ENCODE measurements at regions not wholly inside any gene's neighbourhood (a gene's known extent, or its start where the extent isn't known, plus 50 kb on each side); places are given as distances from the start of the nearest gene placed in this dataset.

- Histone ChIP-seq H3K9me2 (no peaks in the 10 kb centered on the region), H3K9me3 (no peaks in the 10 kb centered on the region), H3K27me3 (ENCODE audit: insufficient read depth) (no peaks in the 10 kb centered on the region; the same call in 1 of the 2 replicates), H3K4me3 (ENCODE audit: low read depth in 2 of 2, low read length in 1 of 2) (no peak overlapping the region), H2AFZ (ENCODE audit: low read depth) (no peak overlapping the region), H3K9ac (no peak overlapping the region), H3K4me1 (ENCODE audit: control insufficient read depth in 1 of 2, insufficient read depth in 2 of 2, low read depth in 1 of 2, low read length in 1 of 2) (no peaks in the 10 kb centered on the region), H3F3A (replicated peaks; ENCODE audit: insufficient read depth) (no peaks in the 10 kb centered on the region), H3K27ac (ENCODE audit: low read depth in 2 of 2, low read length in 1 of 2) (no peak overlapping the region), H3K79me2 (ENCODE audit: insufficient read depth) (no peaks in the 10 kb centered on the region), H3K4me2 (no peak overlapping the region), H3K36me3 (replicated peaks in 1 of 2; ENCODE audit: control insufficient read depth in 1 of 2, insufficient read depth in 2 of 2, low read length in 1 of 2) (no peaks in the 10 kb centered on the region), H4K20me1 (ENCODE audit: insufficient read depth) (no peaks in the 10 kb centered on the region)
- POLR2A ChIA-PET, result no interaction called here
- CTCF ChIA-PET, result interaction anchor here (0.9 kb wide), 1 partner anchor 176 kb away, joined by 4 read pairs; no protein-coding TSS in a partner anchor
- no peak for DNase-seq
- TF ChIP-seq SMC3 (IDR thresholded peaks at IDR 0.05; ENCODE audit: low read depth, low read length) (no peak), CHD2 (IDR thresholded peaks at IDR 0.05; ENCODE audit: low read length, partially characterized antibody) (no peak)
- 31% methylated on average over 3 of the region's 3 CpGs for WGBS (ENCODE audit: low lambda C conversion rate)
Measured at GRCh38 chr12:13538136-13538535, 341.6 kb downstream of the EMP1 start.

- H3K4me2 ChIP-seq, result no peak overlapping the region
- ChIA-PET POLR2A (no interaction called here), CTCF (interaction anchor here (0.9 to 1.2 kb wide), 3 partner anchors 9 to 259 kb away, joined by 3 to 5 read pairs (median 4); no protein-coding TSS in a partner anchor)
- no peaks in the 10 kb centered on the region for H3K79me2 ChIP-seq (ENCODE audit: insufficient read depth)
- H3K27me3 ChIP-seq (ENCODE audit: insufficient read depth), result no peaks in the 10 kb centered on the region; the same call in 1 of the 2 replicates
- no peaks in the 10 kb centered on the region for H3K36me3 ChIP-seq (replicated peaks in 1 of 2; ENCODE audit: control insufficient read depth in 1 of 2, insufficient read depth in 2 of 2, low read length in 1 of 2)
- H3K4me1 ChIP-seq (ENCODE audit: control insufficient read depth in 1 of 2, insufficient read depth in 2 of 2, low read depth in 1 of 2, low read length in 1 of 2), result no peaks in the 10 kb centered on the region
- H3K9ac ChIP-seq, result no peak overlapping the region
- no peak overlapping the region for H3K27ac ChIP-seq (ENCODE audit: low read depth in 2 of 2, low read length in 1 of 2)
- H2AFZ ChIP-seq (ENCODE audit: low read depth), result no peak overlapping the region
- TF ChIP-seq ELF1 (IDR thresholded peaks at IDR 0.05), result no peak
- TF ChIP-seq, protein P1, sequence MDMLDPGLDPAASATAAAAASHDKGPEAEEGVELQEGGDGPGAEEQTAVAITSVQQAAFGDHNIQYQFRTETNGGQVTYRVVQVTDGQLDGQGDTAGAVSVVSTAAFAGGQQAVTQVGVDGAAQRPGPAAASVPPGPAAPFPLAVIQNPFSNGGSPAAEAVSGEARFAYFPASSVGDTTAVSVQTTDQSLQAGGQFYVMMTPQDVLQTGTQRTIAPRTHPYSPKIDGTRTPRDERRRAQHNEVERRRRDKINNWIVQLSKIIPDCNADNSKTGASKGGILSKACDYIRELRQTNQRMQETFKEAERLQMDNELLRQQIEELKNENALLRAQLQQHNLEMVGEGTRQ (IDR thresholded peaks at IDR 0.05; ENCODE audit: borderline replicate concordance, low read depth, low read length), result no peak
- no peak for TF ChIP-seq CTCF (IDR thresholded peaks at IDR 0.05)
- TF ChIP-seq GATA2 (CRISPR knock-in tag; IDR thresholded peaks at IDR 0.05), result no peak
- no peak for TF ChIP-seq MAX (IDR thresholded peaks at IDR 0.05; ENCODE audit: low read depth)
- TF ChIP-seq FOSL2 (IDR thresholded peaks at IDR 0.05; ENCODE audit: borderline replicate concordance, low read depth), result no peak
- no peak for TF ChIP-seq TAF1 (IDR thresholded peaks at IDR 0.05; ENCODE audit: borderline replicate concordance, low read depth, low read length)
- TF ChIP-seq CHD2 (IDR thresholded peaks at IDR 0.05; ENCODE audit: low read length, partially characterized antibody), result no peak
- TF ChIP-seq POLR2AphosphoS5 (IDR thresholded peaks at IDR 0.05; ENCODE audit: low read depth, low read length), result no peak
- no peak for TF ChIP-seq USF1 (IDR thresholded peaks at IDR 0.05; ENCODE audit: borderline replicate concordance, low read depth)
- TF ChIP-seq SIN3A (IDR thresholded peaks at IDR 0.05; ENCODE audit: borderline replicate concordance, low read depth, low read length), result no peak
- no peak for TF ChIP-seq MXI1 (IDR thresholded peaks at IDR 0.05; ENCODE audit: low read depth, low read length)
- no peak for TF ChIP-seq YY1 (IDR thresholded peaks at IDR 0.05; ENCODE audit: low read depth)
- no peaks in the 10 kb centered on the region for H3K9me2 ChIP-seq
- no peaks in the 10 kb centered on the region for H3F3A ChIP-seq (replicated peaks; ENCODE audit: insufficient read depth)
- DNase-seq, result no peak
- no peak overlapping the region for H3K4me3 ChIP-seq (ENCODE audit: low read depth in 2 of 2, low read length in 1 of 2)
- 22% methylated on average over 2 of the region's 2 CpGs for WGBS (ENCODE audit: low lambda C conversion rate)
- no peaks in the 10 kb centered on the region for H3K9me3 ChIP-seq
- no peaks in the 10 kb centered on the region for H4K20me1 ChIP-seq (ENCODE audit: insufficient read depth)
Measured at GRCh38 chr12:13537623-13538022, 341.1 kb downstream of the EMP1 start.

Data from SK-N-SH (cell line).